GM12875 (cell line): ENCODE measurements at regions not wholly inside any gene's neighbourhood (a gene's known extent, or its start where the extent isn't known, plus 50 kb on each side); places are given as distances from the start of the nearest gene placed in this dataset.

Source experiments
- H3K4me3 ChIP-seq: one replicate; pipeline ENCODE4 v1.5.1; 2011; ENCODE audit warnings: low read depth, low read length, control low read depth
- TF ChIP-seq, protein P1 (sequence below): IDR thresholded peaks from 2 replicates; pipeline ENCODE4 v1.5.1; 2011; ENCODE audit warnings: low read depth, mild to moderate bottlenecking, control low read depth, inconsistent platforms, low read length, moderate library complexity, borderline replicate concordance; ENCODE audit not compliant: insufficient read depth

DNA sequence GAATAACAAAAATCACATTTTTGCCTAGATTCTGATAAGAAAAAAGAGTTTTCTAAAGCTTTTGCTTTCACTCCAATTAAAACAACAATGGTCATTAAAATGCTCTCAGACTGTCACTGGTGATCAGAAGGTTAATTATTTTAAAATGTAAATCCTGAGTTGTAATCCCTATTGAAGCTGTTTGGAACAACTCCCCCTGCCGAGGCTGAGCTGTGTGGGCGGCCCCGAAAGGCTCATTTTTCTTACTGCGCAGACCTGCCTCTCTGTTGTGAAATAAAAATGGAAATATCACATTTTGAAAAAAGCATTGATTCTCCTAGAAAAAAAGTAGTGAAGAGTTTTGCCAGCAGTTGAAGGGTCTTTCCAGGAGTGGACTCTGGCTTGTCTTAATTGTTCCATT, 174.8 kb upstream of the CDKN3 start:
- TF ChIP-seq, protein P1, sequence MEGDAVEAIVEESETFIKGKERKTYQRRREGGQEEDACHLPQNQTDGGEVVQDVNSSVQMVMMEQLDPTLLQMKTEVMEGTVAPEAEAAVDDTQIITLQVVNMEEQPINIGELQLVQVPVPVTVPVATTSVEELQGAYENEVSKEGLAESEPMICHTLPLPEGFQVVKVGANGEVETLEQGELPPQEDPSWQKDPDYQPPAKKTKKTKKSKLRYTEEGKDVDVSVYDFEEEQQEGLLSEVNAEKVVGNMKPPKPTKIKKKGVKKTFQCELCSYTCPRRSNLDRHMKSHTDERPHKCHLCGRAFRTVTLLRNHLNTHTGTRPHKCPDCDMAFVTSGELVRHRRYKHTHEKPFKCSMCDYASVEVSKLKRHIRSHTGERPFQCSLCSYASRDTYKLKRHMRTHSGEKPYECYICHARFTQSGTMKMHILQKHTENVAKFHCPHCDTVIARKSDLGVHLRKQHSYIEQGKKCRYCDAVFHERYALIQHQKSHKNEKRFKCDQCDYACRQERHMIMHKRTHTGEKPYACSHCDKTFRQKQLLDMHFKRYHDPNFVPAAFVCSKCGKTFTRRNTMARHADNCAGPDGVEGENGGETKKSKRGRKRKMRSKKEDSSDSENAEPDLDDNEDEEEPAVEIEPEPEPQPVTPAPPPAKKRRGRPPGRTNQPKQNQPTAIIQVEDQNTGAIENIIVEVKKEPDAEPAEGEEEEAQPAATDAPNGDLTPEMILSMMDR, result no peak
- no peak overlapping the region for H3K4me3 ChIP-seq

DNA sequence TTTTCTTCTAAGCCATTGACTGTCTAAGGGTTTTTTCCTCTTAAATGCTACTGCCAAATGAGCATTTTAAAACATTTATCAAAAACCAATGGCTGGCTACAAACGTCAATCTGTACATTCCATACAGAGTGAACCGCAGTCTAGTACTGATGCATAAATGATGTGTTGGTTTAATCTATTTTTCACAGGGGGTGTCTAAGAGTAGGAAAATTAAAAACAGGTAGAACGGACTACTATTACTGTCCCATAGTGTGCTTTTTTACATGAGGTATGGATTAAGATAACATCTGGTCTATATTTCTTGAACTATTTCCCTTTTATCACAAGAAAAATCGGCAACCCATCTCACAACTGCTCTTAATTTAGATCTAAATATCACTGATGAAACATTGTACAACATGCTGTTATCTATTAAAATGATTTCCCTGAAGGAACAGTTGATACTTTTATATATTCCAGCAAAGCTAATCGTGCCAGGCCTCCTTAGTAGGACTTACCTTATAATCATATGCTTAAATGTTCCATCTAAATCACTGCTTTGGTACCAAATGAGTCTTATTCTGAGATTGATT, 172.9 kb upstream of the CDKN3 start:
- TF ChIP-seq, protein P1, result no peak
- no peak overlapping the region for H3K4me3 ChIP-seq

DNA sequence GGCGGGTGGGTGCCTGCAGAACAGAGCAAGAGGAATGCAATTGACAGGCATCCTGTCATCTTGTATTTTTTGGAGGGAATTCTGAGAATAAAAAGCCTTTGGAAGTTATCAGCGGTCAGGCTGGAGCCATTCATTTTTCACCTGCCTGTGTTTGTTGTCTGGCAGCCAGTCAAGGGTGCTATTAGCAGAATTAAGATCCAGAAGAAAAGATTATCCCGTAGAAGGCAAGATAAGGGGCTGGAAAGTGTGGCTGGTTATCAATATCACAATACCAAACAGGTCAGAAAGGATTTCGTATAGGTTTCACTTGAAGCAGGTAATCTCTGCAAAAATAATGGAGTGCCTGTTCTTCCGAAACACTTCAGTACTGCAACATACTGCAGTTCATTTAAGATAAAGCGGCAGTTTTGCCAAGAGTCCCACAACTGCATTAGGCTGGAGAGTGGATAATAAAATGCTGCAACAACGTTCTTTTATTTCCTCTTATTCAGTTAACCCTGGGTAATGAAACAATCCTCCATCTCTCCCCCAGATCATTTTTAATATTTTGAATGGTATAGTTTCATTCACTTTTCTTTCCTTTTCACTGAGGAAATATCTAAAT, 171.2 kb upstream of the CDKN3 start:
- TF ChIP-seq, protein P1, result no peak
- H3K4me3 ChIP-seq, result no peak overlapping the region

DNA sequence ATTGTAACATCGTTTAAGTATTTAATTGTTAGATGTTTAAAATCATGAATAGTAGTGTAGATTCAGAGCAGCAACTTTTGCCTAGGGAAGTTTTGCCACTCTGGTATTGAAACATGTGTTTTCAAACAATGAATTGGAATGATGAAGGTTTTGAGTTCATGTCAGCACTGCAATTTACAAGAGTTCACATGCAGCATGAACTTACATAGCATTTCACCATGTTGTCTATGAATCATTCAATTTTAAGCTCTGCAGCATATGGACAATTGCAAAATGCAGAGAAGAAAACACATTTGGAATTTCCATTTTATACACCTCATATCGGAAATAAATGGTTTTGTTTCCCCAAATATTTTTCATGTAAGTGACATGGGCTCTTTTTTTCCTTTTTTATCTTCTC, 170.7 kb upstream of the CDKN3 start:
- TF ChIP-seq, protein P1, result no peak
- no peak overlapping the region for H3K4me3 ChIP-seq

DNA sequence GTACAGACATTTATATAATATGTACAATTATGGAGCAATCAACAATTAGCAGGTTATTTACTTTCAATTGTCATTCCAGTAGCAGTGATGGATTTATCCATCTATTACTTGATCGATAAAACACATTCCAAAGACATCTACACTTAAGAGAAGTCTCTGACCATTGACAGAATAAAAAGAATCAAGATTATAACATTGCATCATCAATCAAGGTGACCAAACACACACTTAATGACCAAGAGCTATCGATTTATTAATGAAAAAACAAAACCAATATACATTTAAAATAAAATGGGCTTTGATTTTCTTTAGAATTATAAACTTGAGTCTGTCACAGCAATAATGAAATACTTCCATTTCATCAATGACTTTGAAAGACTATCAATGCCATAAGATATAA, 170.2 kb upstream of the CDKN3 start:
- TF ChIP-seq, protein P1, result no peak
- H3K4me3 ChIP-seq, result no peak overlapping the region

DNA sequence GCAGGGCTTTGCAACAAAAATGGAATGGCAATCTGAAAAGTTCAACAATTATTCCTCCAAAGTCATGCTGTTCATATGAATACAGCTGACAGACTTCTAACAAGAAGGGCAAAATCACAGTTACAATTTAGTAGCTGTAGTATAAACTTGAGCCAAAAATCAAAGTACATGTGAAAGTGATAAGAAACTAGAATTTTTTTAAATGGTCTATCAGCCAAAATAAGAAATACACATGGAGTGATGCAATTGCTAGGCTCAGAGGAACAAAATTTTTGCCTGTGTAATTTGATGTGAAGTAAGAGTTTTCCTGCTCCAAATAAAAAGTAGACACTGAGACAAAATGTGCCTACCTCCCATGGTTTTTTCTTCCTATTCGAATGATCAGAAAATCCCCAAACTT, 167.7 kb upstream of the CDKN3 start:
- TF ChIP-seq, protein P1, result no peak
- no peak overlapping the region for H3K4me3 ChIP-seq

DNA sequence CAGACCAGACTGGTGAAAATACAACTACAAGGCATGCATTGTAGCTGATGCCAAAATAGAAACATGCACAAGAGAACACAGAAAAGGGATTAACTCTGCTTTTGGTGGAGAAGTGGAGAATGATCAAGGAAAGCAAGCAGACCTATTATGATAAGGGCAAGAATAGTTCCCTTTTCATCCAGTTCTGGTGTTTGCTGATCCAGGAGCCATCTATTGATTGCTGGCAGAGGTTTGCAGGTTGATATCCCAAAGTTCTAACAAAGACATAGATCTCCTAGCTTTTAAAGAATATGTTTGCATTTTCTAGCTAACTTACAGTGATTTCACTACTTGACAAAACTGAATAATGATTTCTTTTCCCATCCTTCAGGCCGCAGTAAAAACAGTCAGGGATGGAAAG, 166.2 kb upstream of the CDKN3 start:
- no peak overlapping the region for H3K4me3 ChIP-seq
- TF ChIP-seq, protein P1, result no peak
